ENCODE measurements at regions not wholly inside any gene's neighbourhood (a gene's known extent, or its start where the extent isn't known, plus 50 kb on each side); places are given as distances from the start of the nearest gene placed in this dataset.

- in situ Hi-C loops (cut with HindIII; ENCODE audit: low sequenced_read_pairs): no loop called here
- no peak for DNase-seq (ENCODE audit: low read depth, low spot score)
- no peak overlapping the region for H3K4me3 ChIP-seq (ENCODE audit: low read depth, low read length)
- no peak for TF ChIP-seq CTCF (IDR thresholded peaks at IDR 0.05; ENCODE audit: low read depth, low read length)
Measured at GRCh38 chr6:74928203-74928602, 277.6 kb downstream of the COL12A1 start.

GRCh38 chr6:74927299-74927698 lies 278.6 kb downstream of the COL12A1 start:
- no peak for DNase-seq (ENCODE audit: low read depth, low spot score)
- in situ Hi-C loops (cut with HindIII; ENCODE audit: low sequenced_read_pairs): no loop called here
- no peak for TF ChIP-seq CTCF (IDR thresholded peaks at IDR 0.05; ENCODE audit: low read depth, low read length)
- H3K4me3 ChIP-seq (ENCODE audit: low read depth, low read length): no peak overlapping the region

GRCh38 chr6:74925683-74926082 lies 280.2 kb downstream of the COL12A1 start:
- DNase-seq (ENCODE audit: low read depth, low spot score): no peak
- no peak overlapping the region for H3K4me3 ChIP-seq (ENCODE audit: low read depth, low read length)
- no peak for TF ChIP-seq CTCF (IDR thresholded peaks at IDR 0.05; ENCODE audit: low read depth, low read length)
- in situ Hi-C loops (cut with HindIII; ENCODE audit: low sequenced_read_pairs): no loop called here

- no peak for DNase-seq (ENCODE audit: low read depth, low spot score)
- in situ Hi-C loops (cut with HindIII; ENCODE audit: low sequenced_read_pairs): no loop called here
- no peak overlapping the region for H3K4me3 ChIP-seq (ENCODE audit: low read depth, low read length)
- TF ChIP-seq CTCF (IDR thresholded peaks at IDR 0.05; ENCODE audit: low read depth, low read length): no peak
Measured at GRCh38 chr6:74914888-74915287, 291.0 kb downstream of the COL12A1 start.

- DNase-seq (ENCODE audit: low read depth, low spot score): no peak
- no peak for TF ChIP-seq CTCF (IDR thresholded peaks at IDR 0.05; ENCODE audit: low read depth, low read length)
- in situ Hi-C loops (cut with HindIII; ENCODE audit: low sequenced_read_pairs): no loop called here
Measured at GRCh38 chr6:74912234-74912633, 293.6 kb downstream of the COL12A1 start.

GRCh38 chr6:74902846-74903245 lies 303.0 kb downstream of the COL12A1 start:
- in situ Hi-C loops (cut with HindIII; ENCODE audit: low sequenced_read_pairs): no loop called here

More at GRCh38 chr6:74912234-74912633, 293.6 kb downstream of the COL12A1 start:
- no peak overlapping the region for H3K4me3 ChIP-seq (ENCODE audit: low read depth, low read length)

More at GRCh38 chr6:74902846-74903245, 303.0 kb downstream of the COL12A1 start:
- DNase-seq (ENCODE audit: low read depth, low spot score): no peak
- H3K4me3 ChIP-seq (ENCODE audit: low read depth, low read length): no peak overlapping the region
- TF ChIP-seq CTCF (IDR thresholded peaks at IDR 0.05; ENCODE audit: low read depth, low read length): no peak

All from astrocyte of the spinal cord (primary cell).